ENCODE measurements at regions not wholly inside any gene's neighbourhood (a gene's known extent, or its start where the extent isn't known, plus 50 kb on each side); places are given as distances from the start of the nearest gene placed in this dataset.
"Not testable (repeated sequence)": the region's sequence is repeated elsewhere in the genome, so short reads cannot be mapped to it uniquely, and the experiment has no call there.

- DNase-seq (ENCODE audit: extremely low read depth, low read depth) = no peak
These were observed 1136.3 kb downstream of the UQCRFS1 start for GRCh38 chr19:28076628-28077027.

- DNase-seq (ENCODE audit: extremely low read depth, low read depth) = no peak
These were observed 1137.7 kb downstream of the UQCRFS1 start for GRCh38 chr19:28075229-28075628.

GRCh38 chr19:28074773-28075172 lies 1138.2 kb downstream of the UQCRFS1 start:
- DNase-seq (ENCODE audit: extremely low read depth, low read depth) = no peak

- no peak for DNase-seq (ENCODE audit: extremely low read depth, low read depth)
These were observed 1145.1 kb downstream of the UQCRFS1 start for GRCh38 chr19:28067882-28068281.

- DNase-seq (ENCODE audit: extremely low read depth, low read depth) = no peak
These were observed 1146.0 kb downstream of the UQCRFS1 start for GRCh38 chr19:28066988-28067387.

GRCh38 chr19:28066161-28066560 lies 1146.8 kb downstream of the UQCRFS1 start:
- no peak for DNase-seq (ENCODE audit: extremely low read depth, low read depth)

- no peak for DNase-seq (ENCODE audit: extremely low read depth, low read depth)
These were observed 1147.9 kb downstream of the UQCRFS1 start for GRCh38 chr19:28065026-28065425.

- no peak for DNase-seq (ENCODE audit: extremely low read depth, low read depth)
These were observed 1149.2 kb downstream of the UQCRFS1 start for GRCh38 chr19:28063702-28064101.

GRCh38 chr19:28061111-28061510 lies 1151.8 kb downstream of the UQCRFS1 start:
- no peak for DNase-seq (ENCODE audit: extremely low read depth, low read depth)

GRCh38 chr19:28057026-28057425 lies 1155.9 kb downstream of the UQCRFS1 start:
- not testable (repeated sequence) for DNase-seq (ENCODE audit: extremely low read depth, low read depth)

- no peak for DNase-seq (ENCODE audit: extremely low read depth, low read depth)
These were observed 1161.9 kb downstream of the UQCRFS1 start for GRCh38 chr19:28051047-28051446.

GRCh38 chr19:28049875-28050274 lies 1163.1 kb downstream of the UQCRFS1 start:
- DNase-seq (ENCODE audit: extremely low read depth, low read depth) = no peak

- no peak for DNase-seq (ENCODE audit: extremely low read depth, low read depth)
These were observed 1166.0 kb downstream of the UQCRFS1 start for GRCh38 chr19:28046932-28047331.

GRCh38 chr19:28045621-28046020 lies 1167.3 kb downstream of the UQCRFS1 start:
- no peak for DNase-seq (ENCODE audit: extremely low read depth, low read depth)

- no peak for DNase-seq (ENCODE audit: extremely low read depth, low read depth)
These were observed 1168.5 kb downstream of the UQCRFS1 start for GRCh38 chr19:28044477-28044876.

- no peak for DNase-seq (ENCODE audit: extremely low read depth, low read depth)
These were observed 1170.4 kb downstream of the UQCRFS1 start for GRCh38 chr19:28042516-28042915.

GRCh38 chr19:28039677-28040381 lies 1173.1 kb downstream of the UQCRFS1 start:
- DNase-seq (ENCODE audit: extremely low read depth, low read depth) = no peak

- no peak for DNase-seq (ENCODE audit: extremely low read depth, low read depth)
These were observed 1175.8 kb downstream of the UQCRFS1 start for GRCh38 chr19:28037186-28037585.

- no peak for DNase-seq (ENCODE audit: extremely low read depth, low read depth)
These were observed 1176.5 kb downstream of the UQCRFS1 start for GRCh38 chr19:28036486-28036885.

- no peak for DNase-seq (ENCODE audit: extremely low read depth, low read depth)
These were observed 1178.0 kb downstream of the UQCRFS1 start for GRCh38 chr19:28034936-28035335.

GRCh38 chr19:28028881-28029444 lies 1184.0 kb downstream of the UQCRFS1 start:
- no peak for DNase-seq (ENCODE audit: extremely low read depth, low read depth)

GRCh38 chr19:28027116-28027515 lies 1185.8 kb downstream of the UQCRFS1 start:
- no peak for DNase-seq (ENCODE audit: extremely low read depth, low read depth)

GRCh38 chr19:28026636-28027035 lies 1186.3 kb downstream of the UQCRFS1 start:
- DNase-seq (ENCODE audit: extremely low read depth, low read depth) = no peak
